Esophagus (tissue), 2 donors: ENCODE measurements at regions not wholly inside any gene's neighbourhood (a gene's known extent, or its start where the extent isn't known, plus 50 kb on each side); places are given as distances from the start of the nearest gene placed in this dataset.
"Not testable (repeated sequence)": the region's sequence is repeated elsewhere in the genome, so short reads cannot be mapped to it uniquely, and the experiment has no call there.

Experiments used
- H3K27ac ChIP-seq, 2 donors: one replicate each; pipeline ENCODE4 v1.5.1; 2013; ENCODE audit warnings: low read depth in 2 of 2, mild to moderate bottlenecking in 2 of 2, inconsistent platforms in 1 of 2, low read length in 1 of 2, moderate library complexity in 1 of 2
- H3K27me3 ChIP-seq, 2 donors: one replicate each; pipeline ENCODE4 v1.6.1; 2013; ENCODE audit warnings: low read length in 2 of 2, control low read depth in 1 of 2, mild to moderate bottlenecking in 1 of 2; ENCODE audit not compliant: insufficient read depth in 2 of 2, control insufficient read depth in 1 of 2
- H3K36me3 ChIP-seq, 2 donors: one replicate each; pipeline ENCODE4 v1.6.1; 2013; ENCODE audit warnings: low read length in 1 of 2; ENCODE audit not compliant: control insufficient read depth in 2 of 2, insufficient read depth in 2 of 2
- H3K4me1 ChIP-seq, 2 donors: one replicate each; pipeline ENCODE4 v1.6.1; 2013; ENCODE audit warnings: low read length in 1 of 2; ENCODE audit not compliant: control insufficient read depth in 2 of 2, insufficient read depth in 2 of 2
- H3K4me3 ChIP-seq, 2 donors: one replicate each; pipeline ENCODE4 v1.5.1; 2013; ENCODE audit warnings: low read length in 2 of 2, mild to moderate bottlenecking in 2 of 2, low read depth in 1 of 2, moderate library complexity in 1 of 2
- H3K9me3 ChIP-seq, 2 donors: one replicate each; pipeline ENCODE4 v1.6.1; 2013; ENCODE audit warnings: mild to moderate bottlenecking in 2 of 2, low read depth in 1 of 2, low read length in 1 of 2, moderate library complexity in 1 of 2; ENCODE audit not compliant: control insufficient read depth in 2 of 2, insufficient read depth in 1 of 2
- WGBS, 2 donors: extraction: QIAGEN DNeasy Blood & Tissue Kit; methylation state at CpG; one replicate each; pipeline ENCODE4 v1.1.7; 2013; 5-methylcytosine and 5-hydroxymethylcytosine counted together
- donor health status: healthy with polysubstance abuse.
- donor health status: Bipolar disorder and iron deficiency.

DNA sequence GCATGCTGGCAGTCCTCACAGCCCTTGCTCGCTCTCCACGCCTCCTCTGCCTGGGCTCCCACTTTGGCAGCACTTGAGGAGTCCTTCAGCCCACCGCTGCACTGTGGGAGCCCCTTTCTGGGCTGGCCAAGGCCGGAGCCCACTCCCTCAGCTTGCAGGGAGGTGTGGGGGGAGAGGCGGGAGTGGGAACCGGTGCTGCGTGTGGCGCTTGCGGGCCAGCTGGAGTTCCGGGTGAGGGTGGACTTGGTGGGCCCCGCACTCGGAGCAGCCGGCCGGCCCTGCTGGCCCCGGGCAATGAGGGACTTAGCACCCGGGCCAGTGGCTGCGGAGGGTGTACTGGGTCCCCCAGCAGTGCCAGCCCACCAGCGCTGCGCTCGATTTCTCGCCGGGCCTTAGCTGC lies 273.9 kb downstream of the ADGRD1 start:
- H3K4me1 ChIP-seq, H3K27ac ChIP-seq, H3K36me3 ChIP-seq, H3K27me3 ChIP-seq, H3K4me3 ChIP-seq, H3K9me3 ChIP-seq: not testable (repeated sequence)
- 95 to 96% methylated on average over 13 to 22 of the region's 22 CpGs for WGBS, 2 donors

DNA sequence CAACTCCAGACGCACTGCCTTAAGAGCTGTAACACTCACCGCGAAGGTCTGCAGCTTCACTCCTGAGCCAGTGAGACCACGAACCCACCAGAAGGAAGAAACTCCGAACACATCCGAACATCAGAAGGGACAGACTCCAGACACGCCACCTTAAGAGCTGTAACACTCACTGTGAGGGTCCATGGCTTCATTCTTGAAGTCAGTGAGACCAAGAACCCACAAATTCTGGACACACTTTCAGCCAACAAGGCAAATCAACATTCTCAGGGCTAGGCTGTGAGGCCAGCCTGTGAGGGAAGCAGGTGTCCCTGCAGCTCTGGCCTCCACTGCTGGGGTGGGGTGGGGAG lies 275.3 kb downstream of the ADGRD1 start:
- H3K27ac ChIP-seq, H3K27me3 ChIP-seq, H3K9me3 ChIP-seq, H3K4me3 ChIP-seq, H3K36me3 ChIP-seq, H3K4me1 ChIP-seq: not testable (repeated sequence)
- WGBS, 2 donors, result 84 to 92% methylated on average over 3 to 4 of the region's 7 CpGs

DNA sequence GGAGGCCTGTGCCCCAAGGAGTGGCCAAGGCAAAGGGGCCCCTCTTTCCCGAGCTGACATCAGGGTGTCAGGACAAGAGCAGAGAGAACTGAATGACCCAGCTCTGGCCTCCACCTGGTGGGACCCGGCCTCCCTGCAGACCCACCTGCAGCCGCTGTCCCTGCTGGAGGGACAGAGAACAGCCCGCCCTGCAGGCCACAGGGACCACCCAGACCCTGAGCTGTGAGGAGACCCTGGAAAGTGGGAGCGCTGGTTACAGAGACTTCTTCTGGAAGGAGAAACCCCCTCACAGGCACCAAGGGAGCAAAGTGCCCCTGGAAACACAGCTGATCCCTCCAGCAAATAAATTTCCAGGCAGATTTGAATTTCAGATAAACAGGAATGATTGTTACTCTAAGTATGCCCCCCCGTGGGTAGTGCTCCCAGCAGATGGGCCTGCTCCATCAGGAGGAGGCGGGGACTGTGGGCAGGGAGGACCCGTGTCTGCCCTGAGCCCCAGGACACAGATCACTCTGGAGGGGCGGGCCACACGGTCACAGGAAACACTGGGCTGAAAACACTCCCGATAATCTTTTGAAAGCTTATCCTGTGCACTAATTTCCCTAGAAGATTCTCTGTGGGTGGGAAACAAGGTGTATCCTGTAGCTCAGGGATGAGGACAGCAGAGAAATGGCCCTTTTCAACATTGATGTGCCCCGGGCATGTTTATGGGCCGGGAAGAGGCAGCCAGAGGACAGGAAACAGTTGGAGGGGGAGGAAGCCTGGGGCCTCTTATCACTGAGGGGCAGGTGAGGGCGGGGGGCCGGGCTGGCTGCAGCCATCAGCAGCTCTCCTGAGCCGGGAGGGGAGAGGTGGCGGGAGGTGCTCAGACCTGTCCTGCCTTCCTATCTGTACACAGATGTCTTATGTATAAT lies 276.0 kb downstream of the ADGRD1 start:
- Histone ChIP-seq H3K4me3 (no peak overlapping the region), H3K36me3 (no peaks in the 10 kb centered on the region), H3K27me3 (peaks cover 0 to 3% of the 10 kb centered on the region in 2 donors), H3K27ac (peak overlapping the region in 1 of 2 donors; percentile 20), H3K4me1 (no peaks in the 10 kb centered on the region), H3K9me3 (peaks cover 0 to 5% of the 10 kb centered on the region in 2 donors)
- WGBS, 2 donors, result 38 to 39% methylated on average over 17 of the region's 17 CpGs

DNA sequence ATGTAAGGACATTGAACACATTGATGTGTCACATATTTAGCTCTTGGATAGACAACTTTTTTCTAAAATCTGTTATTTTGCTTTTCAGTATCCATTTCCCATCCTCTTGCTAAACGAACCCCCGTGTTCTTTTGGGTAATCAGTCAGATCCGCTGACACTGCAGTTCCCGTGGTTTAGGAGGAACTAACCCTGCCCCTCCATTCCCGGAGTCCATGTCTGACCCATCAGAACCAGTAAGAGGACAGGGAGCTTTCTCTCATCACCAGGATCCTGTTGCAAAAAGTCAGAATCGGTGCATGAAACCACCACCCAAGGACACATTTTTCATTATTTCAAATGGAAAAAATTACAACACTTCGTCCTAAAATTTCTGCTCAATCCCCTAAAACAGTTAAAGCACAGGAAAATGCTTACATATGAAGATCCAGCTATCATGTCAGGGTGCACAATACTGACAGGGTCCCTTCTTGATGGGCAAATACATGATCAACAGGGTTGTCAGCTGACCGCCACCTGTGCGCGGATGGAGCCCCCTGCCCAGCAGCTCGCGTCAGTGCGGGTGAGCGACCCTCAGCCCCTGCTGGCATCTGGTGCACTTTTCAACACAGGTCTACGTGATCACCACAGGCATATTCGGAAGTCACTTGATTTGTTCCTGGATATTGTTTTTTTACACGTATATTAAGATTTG lies 276.8 kb downstream of the ADGRD1 start:
- Histone ChIP-seq H3K36me3 (no peaks in the 10 kb centered on the region), H3K4me3 (no peak overlapping the region), H3K9me3 (peaks cover 0 to 5% of the 10 kb centered on the region in 2 donors), H3K4me1 (no peaks in the 10 kb centered on the region), H3K27me3 (peaks cover 0 to 3% of the 10 kb centered on the region in 2 donors), H3K27ac (no peak overlapping the region)
- WGBS, 2 donors, result 65% methylated on average over 17 of the region's 17 CpGs

DNA sequence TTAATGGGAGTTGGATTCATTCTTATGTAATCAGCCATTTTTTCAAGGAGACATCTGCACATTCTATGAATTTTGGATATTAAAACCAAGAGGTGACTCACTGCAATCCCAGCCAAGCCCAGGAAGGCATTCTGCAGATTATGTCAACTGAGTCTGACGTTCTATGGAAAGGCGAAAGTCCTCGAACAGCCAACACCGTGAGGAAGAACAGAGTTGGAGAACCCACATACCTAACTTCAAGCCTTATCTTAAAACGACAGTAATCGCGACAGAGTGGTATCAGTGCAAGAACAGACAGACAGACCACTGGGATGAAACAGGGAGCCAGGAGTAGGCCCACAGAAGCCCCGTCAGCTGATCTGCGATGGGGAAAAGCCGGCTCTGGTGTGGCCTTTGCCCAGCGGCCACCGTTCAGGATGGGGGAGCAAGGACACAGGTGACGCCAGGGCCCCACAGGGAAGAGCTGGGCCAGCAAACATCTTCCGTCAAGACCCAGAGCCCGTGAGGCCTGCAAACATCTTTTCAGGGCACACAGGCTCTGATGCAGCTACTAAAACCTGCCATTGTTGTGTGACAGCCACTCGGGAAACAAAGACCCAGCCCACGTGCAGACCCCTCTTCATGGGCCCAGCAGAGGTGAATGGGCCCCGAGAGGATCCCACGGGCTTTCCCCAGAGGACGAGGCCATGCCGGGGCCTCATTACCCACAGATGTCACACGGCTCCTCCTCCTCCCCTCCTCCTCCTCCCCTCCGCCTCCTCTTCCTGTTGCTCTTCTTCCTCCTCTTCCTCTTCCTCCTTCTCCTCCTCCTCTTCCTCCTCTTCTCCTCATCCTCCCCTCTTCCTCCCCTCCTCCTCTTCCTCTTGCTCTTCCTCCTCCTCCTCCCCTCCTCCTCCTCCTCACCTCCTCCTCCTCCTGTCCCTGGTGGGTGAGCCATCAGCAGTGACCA lies 277.6 kb downstream of the ADGRD1 start:
- Histone ChIP-seq H3K4me1 (no peaks in the 10 kb centered on the region), H3K27ac (no peak overlapping the region), H3K9me3 (peaks cover 0 to 5% of the 10 kb centered on the region in 2 donors), H3K36me3 (no peaks in the 10 kb centered on the region), H3K4me3 (no peak overlapping the region), H3K27me3 (peaks cover 0 to 3% of the 10 kb centered on the region in 2 donors)
- WGBS, 2 donors, result 75 to 76% methylated on average over 21 to 23 of the region's 23 CpGs

DNA sequence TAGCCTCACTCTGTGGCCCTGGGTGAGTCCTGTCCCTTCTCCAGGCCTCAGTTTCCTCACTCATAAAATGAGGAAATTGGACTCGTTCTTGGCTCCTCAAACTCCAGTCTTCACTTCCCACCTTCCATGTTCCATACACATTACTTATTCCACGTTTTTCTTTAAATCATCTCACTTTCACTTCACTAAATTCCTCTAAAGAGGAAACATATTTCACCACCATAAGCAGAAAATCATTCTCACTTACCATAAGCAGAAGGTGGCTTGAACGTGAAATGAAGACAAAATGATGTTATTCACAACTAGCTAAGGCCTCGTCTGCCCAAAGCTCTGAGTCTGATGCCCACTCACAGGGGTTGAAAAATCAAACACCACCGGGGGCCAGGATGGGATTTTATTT lies 278.3 kb downstream of the ADGRD1 start:
- Histone ChIP-seq H3K4me1 (no peaks in the 10 kb centered on the region), H3K27ac (no peak overlapping the region), H3K36me3 (no peaks in the 10 kb centered on the region), H3K4me3 (no peak overlapping the region), H3K27me3 (peaks cover 0 to 3% of the 10 kb centered on the region in 2 donors), H3K9me3 (peaks cover 0 to 5% of the 10 kb centered on the region in 2 donors)
- WGBS, 2 donors, result 74 to 78% methylated on average over 5 of the region's 5 CpGs

DNA sequence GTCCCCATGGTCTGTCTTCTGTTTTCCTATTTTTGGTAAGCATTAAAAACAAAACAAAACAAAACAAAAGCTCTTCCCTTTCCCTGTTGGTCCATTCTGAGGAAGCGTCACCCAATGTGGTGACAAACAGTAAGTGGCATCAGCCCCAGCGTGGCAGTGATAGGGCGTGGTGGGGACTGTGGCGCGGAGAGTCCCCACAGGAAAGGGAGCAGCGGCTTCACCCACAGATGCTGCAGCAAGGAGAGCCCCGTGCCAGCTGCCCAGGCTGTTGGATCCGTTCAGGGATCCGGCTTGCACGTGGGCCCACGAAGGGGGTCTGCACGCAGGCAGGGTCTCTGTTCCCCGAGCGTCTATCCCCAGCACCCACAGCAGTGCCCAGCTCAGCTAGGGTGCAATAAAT lies 279.2 kb downstream of the ADGRD1 start:
- H3K27ac ChIP-seq, H3K4me3 ChIP-seq, H3K4me1 ChIP-seq, H3K9me3 ChIP-seq, H3K27me3 ChIP-seq, H3K36me3 ChIP-seq: not testable (repeated sequence)
- WGBS, 2 donors, result 76 to 83% methylated on average over 11 to 12 of the region's 14 CpGs

DNA sequence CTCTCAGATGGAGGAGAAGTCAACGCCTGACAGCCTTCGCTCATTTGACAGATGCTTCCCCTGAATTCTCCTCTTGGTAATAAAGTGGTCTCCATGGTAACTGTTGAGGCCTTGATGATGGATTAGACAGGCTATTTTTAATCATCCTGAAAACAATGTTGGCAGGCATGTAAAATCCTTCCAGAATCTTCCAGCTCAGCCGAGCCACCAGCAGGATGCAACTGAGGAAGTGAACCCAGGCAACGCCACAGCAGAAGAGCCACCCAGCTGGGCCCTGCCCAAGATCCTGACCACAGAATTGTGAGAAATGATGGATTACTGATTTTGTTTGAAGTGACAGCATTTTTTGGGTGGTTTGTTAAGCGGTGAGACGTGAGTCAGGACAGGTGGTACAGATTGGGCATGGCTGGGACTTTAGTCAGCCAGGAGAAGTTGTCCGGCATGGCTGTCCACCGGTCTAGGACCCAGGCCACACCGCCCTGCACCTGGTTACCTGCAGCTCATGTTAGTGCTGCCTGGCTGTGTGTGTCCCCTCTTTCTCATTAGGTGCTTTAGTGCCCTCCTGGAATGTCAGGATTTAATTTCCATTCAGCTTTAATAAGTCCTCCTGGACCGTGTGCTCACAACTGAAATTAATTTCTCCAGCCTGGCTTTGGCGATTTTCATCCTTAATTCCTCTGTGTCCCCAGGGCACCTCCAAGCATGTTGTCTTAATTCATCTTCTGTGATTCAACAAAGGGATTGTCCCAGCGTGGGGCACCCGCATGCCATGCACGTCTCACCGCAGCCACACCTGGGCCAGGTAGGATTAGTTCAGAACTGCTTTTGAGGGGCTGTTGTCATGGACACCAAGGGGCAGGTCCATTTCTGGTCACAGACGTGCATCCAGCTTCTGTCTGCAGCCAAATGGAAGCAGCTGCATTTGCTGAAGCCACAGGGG lies 280.4 kb downstream of the ADGRD1 start:
- H3K4me3 ChIP-seq, H3K4me1 ChIP-seq, H3K36me3 ChIP-seq, H3K27ac ChIP-seq, H3K27me3 ChIP-seq, H3K9me3 ChIP-seq: not testable (repeated sequence)
- 47 to 59% methylated on average over 15 to 16 of the region's 16 CpGs for WGBS, 2 donors
